KMS-11 (cell line): ENCODE measurements at regions not wholly inside any gene's neighbourhood (a gene's known extent, or its start where the extent isn't known, plus 50 kb on each side); places are given as distances from the start of the nearest gene placed in this dataset.

Source experiments
- H2AFZ ChIP-seq: fragments of 200-600 bp; sonication (generic); 2 replicates; pipeline ENCODE4 v1.6.1; 2016; ENCODE audit warnings: antibody characterized with exemption, mixed run types, low read depth
- H3K27ac ChIP-seq: fragments of 200-600 bp; sonication (generic); 2 replicates; pipeline ENCODE4 v1.6.1; 2016; ENCODE audit warnings: mild to moderate bottlenecking, mixed run types
- H3K27me3 ChIP-seq: fragments of 200-600 bp; sonication (generic); 2 replicates; pipeline ENCODE4 v1.6.1; 2017; ENCODE audit warnings: mild to moderate bottlenecking, low read depth, mixed run types, moderate library complexity; ENCODE audit not compliant: insufficient read depth
- H3K36me3 ChIP-seq: fragments of 200-600 bp; sonication (generic); 2 replicates; pipeline ENCODE4 v1.6.1; 2017; ENCODE audit warnings: mild to moderate bottlenecking, mixed run types; ENCODE audit not compliant: insufficient read depth
- H3K4me1 ChIP-seq: fragments of 200-600 bp; sonication (generic); 2 replicates; pipeline ENCODE4 v1.6.1; 2016; ENCODE audit warnings: mild to moderate bottlenecking, low read depth, mixed run types; ENCODE audit not compliant: poor library complexity, severe bottlenecking
- H3K4me2 ChIP-seq: fragments of 200-600 bp; sonication (generic); 2 replicates; pipeline ENCODE4 v1.7.0; 2016; ENCODE audit warnings: mild to moderate bottlenecking, mixed run types
- H3K4me3 ChIP-seq: fragments of 200-600 bp; sonication (generic); IDR thresholded peaks from 2 replicates; pipeline ENCODE4 v1.6.1; 2017; ENCODE audit warnings: low read depth, low read length, mixed read lengths; ENCODE audit not compliant: insufficient read depth
- H3K79me2 ChIP-seq: fragments of 200-600 bp; sonication (generic); 2 replicates; pipeline ENCODE4 v1.6.1; 2016; ENCODE audit warnings: low read depth, mixed run types; ENCODE audit not compliant: insufficient read depth
- H3K9ac ChIP-seq: fragments of 200-600 bp; sonication (generic); 2 replicates; pipeline ENCODE4 v1.6.1; 2016; ENCODE audit warnings: mild to moderate bottlenecking, mixed run types
- H4K20me1 ChIP-seq: fragments of 200-600 bp; sonication (generic); 2 replicates; pipeline ENCODE4 v1.6.1; 2016; ENCODE audit warnings: mild to moderate bottlenecking, mixed run types; ENCODE audit not compliant: insufficient read depth
- TF ChIP-seq, protein P1 (sequence below): fragments of 200-600 bp; sonication (generic); conservative IDR thresholded peaks from 2 replicates; pipeline ENCODE4 v1.6.1; 2017; ENCODE audit warnings: low read depth, mild to moderate bottlenecking, antibody characterized with exemption, low read length, moderate library complexity, mixed read lengths

- H3K4me3 ChIP-seq = no peak overlapping the region
- H3K9ac ChIP-seq = no peak overlapping the region
- no peaks in the 10 kb centered on the region for H3K79me2 ChIP-seq
- H3K4me1 ChIP-seq = no peaks in the 10 kb centered on the region
- no peak overlapping the region for H3K27ac ChIP-seq
- H3K27me3 ChIP-seq = no peaks in the 10 kb centered on the region
- H3K4me2 ChIP-seq = no peak overlapping the region
- no peaks in the 10 kb centered on the region for H4K20me1 ChIP-seq
- TF ChIP-seq, protein P1, sequence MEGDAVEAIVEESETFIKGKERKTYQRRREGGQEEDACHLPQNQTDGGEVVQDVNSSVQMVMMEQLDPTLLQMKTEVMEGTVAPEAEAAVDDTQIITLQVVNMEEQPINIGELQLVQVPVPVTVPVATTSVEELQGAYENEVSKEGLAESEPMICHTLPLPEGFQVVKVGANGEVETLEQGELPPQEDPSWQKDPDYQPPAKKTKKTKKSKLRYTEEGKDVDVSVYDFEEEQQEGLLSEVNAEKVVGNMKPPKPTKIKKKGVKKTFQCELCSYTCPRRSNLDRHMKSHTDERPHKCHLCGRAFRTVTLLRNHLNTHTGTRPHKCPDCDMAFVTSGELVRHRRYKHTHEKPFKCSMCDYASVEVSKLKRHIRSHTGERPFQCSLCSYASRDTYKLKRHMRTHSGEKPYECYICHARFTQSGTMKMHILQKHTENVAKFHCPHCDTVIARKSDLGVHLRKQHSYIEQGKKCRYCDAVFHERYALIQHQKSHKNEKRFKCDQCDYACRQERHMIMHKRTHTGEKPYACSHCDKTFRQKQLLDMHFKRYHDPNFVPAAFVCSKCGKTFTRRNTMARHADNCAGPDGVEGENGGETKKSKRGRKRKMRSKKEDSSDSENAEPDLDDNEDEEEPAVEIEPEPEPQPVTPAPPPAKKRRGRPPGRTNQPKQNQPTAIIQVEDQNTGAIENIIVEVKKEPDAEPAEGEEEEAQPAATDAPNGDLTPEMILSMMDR = no peak
- H3K36me3 ChIP-seq = no peaks in the 10 kb centered on the region
- no peak overlapping the region for H2AFZ ChIP-seq
Observed at GRCh38 chr7:55296070-55296469, 69.1 kb upstream of the LANCL2 start.

GRCh38 chr7:55299273-55299967, 65.7 kb upstream of the LANCL2 start:
- Histone ChIP-seq H3K4me2 (no peak overlapping the region), H4K20me1 (no peaks in the 10 kb centered on the region), H3K79me2 (no peaks in the 10 kb centered on the region), H3K9ac (no peak overlapping the region), H2AFZ (no peak overlapping the region), H3K36me3 (no peaks in the 10 kb centered on the region), H3K27ac (no peak overlapping the region), H3K4me1 (no peaks in the 10 kb centered on the region), H3K27me3 (no peaks in the 10 kb centered on the region), H3K4me3 (no peak overlapping the region)
- TF ChIP-seq, protein P1 = no peak

DNA sequence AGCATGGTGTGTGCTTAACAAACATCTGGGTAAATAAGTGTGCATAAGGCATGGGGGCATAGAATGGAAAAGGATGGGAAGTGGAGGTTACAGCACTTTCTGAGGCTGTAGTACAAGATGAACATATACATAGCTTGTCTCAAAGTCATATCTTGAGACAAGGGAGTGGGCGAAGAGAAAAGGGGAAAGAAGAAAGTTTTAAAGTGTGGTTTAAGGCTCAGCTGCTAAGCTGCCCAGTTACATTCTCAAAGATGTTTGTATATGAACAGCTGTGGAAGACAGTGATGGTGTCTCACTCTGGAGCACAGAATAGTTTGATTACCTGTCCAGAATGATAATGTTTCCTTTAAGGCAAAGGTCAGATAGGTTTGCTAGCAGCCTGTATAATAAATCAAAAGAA, 61.9 kb upstream of the LANCL2 start:
- TF ChIP-seq, protein P1 = no peak
- no peak overlapping the region for H3K4me3 ChIP-seq
- H3K4me1 ChIP-seq = no peaks in the 10 kb centered on the region
- no peak overlapping the region for H2AFZ ChIP-seq
- no peak overlapping the region for H3K27ac ChIP-seq
- H3K79me2 ChIP-seq = no peaks in the 10 kb centered on the region
- H3K27me3 ChIP-seq = no peaks in the 10 kb centered on the region
- H3K9ac ChIP-seq = no peak overlapping the region
- H4K20me1 ChIP-seq = no peaks in the 10 kb centered on the region
- no peaks in the 10 kb centered on the region for H3K36me3 ChIP-seq
- H3K4me2 ChIP-seq = no peak overlapping the region

DNA sequence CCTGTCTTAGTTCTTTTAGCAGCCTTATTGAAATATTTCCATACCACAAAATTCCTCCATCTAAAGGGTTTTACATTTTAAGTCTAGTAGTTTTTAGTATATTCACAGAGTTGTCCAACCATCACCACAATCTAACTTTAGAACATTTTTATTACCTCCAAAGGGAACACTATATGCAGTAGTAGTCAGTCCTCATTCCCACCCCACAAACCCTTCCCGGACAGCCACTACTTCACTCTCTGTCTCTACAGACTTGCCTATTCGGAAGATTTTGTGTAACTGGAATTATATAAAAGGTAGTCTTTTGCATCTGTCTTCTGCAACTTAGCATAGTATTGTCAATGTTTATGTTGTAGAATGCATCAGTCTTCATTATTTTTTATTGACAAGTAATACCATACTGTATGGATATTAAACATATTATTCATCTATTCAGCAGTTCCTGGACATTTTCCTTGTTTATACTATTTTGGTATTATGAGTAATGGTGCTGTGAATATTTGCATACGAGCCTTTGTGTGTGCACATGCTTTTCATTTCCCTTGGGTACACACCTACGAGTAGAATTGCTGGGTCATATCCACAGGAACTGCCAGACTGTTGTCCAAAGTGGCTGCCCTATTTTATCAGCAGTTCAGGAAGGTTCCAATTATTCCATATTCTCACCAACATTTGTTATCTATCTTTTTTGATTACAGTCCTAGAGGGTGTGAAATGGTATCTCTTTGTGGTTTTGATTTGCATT, 60.9 kb upstream of the LANCL2 start:
- no peak overlapping the region for H3K4me2 ChIP-seq

More for the DNA sequence above, 60.9 kb upstream of the LANCL2 start:
- Histone ChIP-seq H3K27ac (no peak overlapping the region), H3K4me3 (no peak overlapping the region), H3K27me3 (no peaks in the 10 kb centered on the region), H3K4me1 (no peaks in the 10 kb centered on the region), H3K9ac (no peak overlapping the region), H4K20me1 (no peaks in the 10 kb centered on the region), H3K79me2 (no peaks in the 10 kb centered on the region), H3K36me3 (no peaks in the 10 kb centered on the region), H2AFZ (no peak overlapping the region)
- TF ChIP-seq, protein P1 = no peak
